ENCODE measurements at regions not wholly inside any gene's neighbourhood (a gene's known extent, or its start where the extent isn't known, plus 50 kb on each side); places are given as distances from the start of the nearest gene placed in this dataset.

DNA sequence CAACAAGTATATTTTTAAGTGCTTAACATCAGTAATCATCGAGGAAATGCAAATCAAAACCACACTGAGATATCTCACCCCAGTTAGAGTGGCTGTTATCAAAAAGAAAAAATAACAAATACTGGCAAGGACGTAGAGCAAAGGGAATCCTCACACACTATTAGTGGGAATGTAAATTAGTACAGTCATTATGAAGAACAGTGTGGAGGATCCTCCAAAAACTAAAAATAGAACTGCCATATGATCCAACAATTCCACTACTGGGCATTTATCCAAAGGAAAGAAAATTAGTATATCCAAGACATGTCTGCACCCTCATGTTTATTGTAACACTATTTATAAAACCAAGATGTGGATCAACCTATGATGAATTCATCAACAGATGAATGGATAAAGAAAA, 149.0 kb upstream of the PWP1 start:
- DNase-seq = no peak
- Mint-ChIP-seq H3K4me1 (peaks cover 19% of the 10 kb centered on the region), H3K27ac (no peak overlapping the region), H3K36me3 (no peaks in the 10 kb centered on the region), H3K27me3 (no peaks in the 10 kb centered on the region), H3K9me3 (peaks cover 3% of the 10 kb centered on the region), H3K4me3 (no peak overlapping the region)
- CTCF ChIA-PET = no interaction called here

DNA sequence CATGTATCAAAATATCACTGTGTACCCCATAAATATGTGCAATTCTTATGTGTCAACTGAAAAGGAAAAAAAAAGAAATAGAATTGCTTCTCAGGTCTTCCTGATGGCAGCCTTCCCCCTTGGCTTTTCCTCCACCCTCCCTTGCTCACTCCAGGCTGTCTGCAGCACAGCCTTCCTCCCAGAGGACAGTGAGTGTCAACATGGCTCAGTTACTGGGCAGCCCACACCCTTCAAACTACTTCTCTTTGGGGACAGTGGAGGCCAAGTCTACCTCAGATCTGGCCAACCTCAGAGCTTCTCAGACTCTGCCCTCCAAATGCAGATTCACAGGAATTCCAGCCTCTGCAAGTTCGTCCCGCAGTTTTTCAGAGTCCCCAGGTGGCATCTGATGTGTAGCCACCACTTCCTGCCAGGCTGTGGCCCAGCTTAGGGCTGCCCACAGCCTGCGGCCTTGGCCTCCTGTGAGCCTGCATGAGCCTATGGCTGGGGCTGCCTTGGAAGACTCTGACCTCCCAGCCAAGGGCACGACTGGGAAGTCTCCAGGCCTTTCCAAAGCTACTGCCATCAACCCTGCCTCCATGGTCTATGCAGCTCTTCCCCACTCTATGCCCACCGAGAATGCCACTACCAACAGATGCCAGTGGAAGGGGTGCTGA, 148.0 kb upstream of the PWP1 start:
- Mint-ChIP-seq H3K27ac (no peak overlapping the region), H3K4me3 (no peak overlapping the region), H3K9me3 (peaks cover 3% of the 10 kb centered on the region), H3K36me3 (no peaks in the 10 kb centered on the region), H3K27me3 (no peaks in the 10 kb centered on the region), H3K4me1 (peaks cover 19% of the 10 kb centered on the region)
- CTCF ChIA-PET = no interaction called here
- no peak for DNase-seq

DNA sequence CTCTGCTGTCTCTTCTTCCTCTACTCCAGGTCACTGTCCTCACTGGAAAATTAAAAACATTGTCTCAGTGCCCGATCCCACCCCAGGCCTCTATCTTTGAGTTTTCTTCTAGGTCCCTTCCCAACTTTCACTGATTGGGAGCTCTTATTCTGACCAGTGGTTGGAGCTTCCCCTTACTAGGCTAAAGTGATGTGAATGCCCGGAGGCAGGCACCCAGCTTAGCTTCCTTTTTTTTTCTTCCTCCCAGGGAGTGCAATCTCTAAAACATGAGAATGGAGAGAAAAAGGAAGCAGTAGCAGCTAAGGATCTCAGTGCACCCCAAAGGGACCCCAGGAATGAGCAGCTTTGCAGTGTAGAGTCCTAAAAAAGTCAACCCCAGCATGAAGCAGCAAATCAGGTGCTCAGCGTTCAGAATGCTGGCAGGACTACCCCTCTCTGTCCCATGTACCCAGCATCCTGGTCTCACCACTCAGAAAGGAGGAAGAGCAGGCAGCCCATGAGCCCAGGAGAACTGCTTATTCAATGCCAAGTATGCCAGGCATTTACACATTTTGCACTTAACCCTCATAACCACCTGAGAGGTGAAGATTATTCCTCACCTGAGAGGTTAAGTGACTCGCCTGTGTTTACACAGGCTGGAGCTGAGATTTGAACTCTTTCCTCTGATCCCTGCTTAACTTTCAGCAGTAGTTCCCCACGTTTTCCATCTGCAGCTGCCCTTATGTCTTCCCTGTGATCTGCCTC, 146.2 kb upstream of the PWP1 start:
- DNase-seq = no peak
- H3K27me3 Mint-ChIP-seq = no peaks in the 10 kb centered on the region
- no peak overlapping the region for H3K27ac Mint-ChIP-seq
- CTCF ChIA-PET = no interaction called here
- H3K4me1 Mint-ChIP-seq = peaks cover 10% of the 10 kb centered on the region
- no peaks in the 10 kb centered on the region for H3K36me3 Mint-ChIP-seq
- H3K9me3 Mint-ChIP-seq = peaks cover 2% of the 10 kb centered on the region
- H3K4me3 Mint-ChIP-seq = no peak overlapping the region

DNA sequence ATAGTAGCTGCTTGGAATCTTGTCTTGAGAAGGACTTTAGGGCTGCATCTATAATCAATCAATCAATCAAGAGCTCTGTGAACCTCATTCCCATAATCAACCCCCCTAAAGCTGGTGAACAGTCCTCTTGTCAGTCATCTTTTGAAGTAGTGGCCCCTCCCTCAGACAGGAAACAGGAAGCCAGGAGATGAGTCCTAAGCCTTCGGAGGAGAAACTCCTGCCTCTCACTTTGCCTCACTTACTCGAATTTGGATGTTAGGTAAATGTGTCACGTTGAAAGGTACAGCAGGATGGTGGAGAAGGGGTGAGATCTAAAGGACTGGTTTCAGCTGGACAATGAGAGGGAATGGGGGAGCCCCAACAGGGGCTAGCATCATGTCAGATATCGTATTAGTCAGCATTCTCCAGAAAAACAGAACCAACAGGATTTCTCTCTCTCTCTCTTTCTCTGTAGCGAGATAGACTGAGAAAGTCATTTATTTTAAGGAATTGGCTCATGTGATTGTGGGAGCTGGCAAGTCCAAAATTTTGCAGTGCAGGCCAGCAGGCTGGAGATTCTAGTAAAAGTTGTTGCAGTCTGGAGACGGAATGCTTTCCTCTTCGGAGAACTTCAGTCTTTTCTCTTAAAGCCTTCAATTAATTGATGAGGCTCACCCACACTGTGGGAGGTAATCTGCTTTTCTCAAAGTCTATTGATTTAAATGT, 144.4 kb upstream of the PWP1 start:
- Mint-ChIP-seq H3K27me3 (no peaks in the 10 kb centered on the region), H3K9me3 (no peaks in the 10 kb centered on the region), H3K4me1 (peaks cover 10% of the 10 kb centered on the region), H3K36me3 (peaks cover 5% of the 10 kb centered on the region), H3K4me3 (no peak overlapping the region), H3K27ac (no peak overlapping the region)
- DNase-seq = no peak
- CTCF ChIA-PET = no interaction called here

DNA sequence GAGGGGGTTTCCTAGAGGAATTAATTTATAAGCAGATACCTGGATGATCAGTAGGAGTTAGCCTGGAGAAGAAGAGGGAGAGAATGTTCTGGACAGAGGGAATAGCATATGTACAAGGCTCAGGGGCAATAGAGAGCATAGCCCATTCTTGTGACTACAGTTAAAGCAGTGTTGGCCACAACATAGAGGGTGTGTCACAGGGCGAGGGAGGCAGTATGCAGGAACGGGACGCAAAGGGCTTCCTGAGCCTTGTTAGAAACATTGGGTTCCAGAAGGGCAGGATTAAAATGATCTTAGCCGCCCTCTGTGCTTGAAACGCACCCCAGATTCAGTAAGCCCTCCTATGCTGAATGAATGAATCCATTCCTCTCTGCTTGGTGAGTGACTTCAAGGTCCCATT, 142.2 kb upstream of the PWP1 start:
- peaks cover 15% of the 10 kb centered on the region for H3K4me1 Mint-ChIP-seq
- no peaks in the 10 kb centered on the region for H3K27me3 Mint-ChIP-seq
- H3K9me3 Mint-ChIP-seq = no peaks in the 10 kb centered on the region
- no peak overlapping the region for H3K4me3 Mint-ChIP-seq
- H3K36me3 Mint-ChIP-seq = peaks cover 14% of the 10 kb centered on the region
- no peak overlapping the region for H3K27ac Mint-ChIP-seq
- CTCF ChIA-PET = no interaction called here
- DNase-seq = no peak

DNA sequence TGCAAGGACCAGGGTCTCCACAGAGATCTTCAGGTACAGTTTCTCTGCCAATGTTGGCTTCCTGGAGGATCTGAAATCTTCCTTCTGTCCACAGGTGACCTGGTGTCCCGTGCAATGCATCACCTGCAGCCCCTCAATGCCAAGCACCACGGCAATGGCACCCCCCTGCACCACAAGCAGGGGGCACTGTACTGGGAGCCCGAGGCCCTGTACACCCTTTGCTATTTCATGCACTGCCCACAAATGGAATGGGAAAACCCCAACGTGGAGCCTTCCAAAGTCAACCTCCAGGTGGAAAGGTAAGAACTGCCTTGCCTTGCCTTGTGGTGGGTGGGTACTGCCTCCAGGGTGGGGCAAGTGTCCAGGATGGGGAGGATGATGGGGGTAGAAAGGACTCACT, 141.8 kb upstream of the PWP1 start:
- no peak for DNase-seq
- peaks cover 15% of the 10 kb centered on the region for H3K36me3 Mint-ChIP-seq
- H3K27ac Mint-ChIP-seq = no peak overlapping the region
- H3K4me3 Mint-ChIP-seq = no peak overlapping the region
- no peaks in the 10 kb centered on the region for H3K9me3 Mint-ChIP-seq
- H3K27me3 Mint-ChIP-seq = no peaks in the 10 kb centered on the region
- CTCF ChIA-PET = no interaction called here
- H3K4me1 Mint-ChIP-seq = peaks cover 15% of the 10 kb centered on the region

DNA sequence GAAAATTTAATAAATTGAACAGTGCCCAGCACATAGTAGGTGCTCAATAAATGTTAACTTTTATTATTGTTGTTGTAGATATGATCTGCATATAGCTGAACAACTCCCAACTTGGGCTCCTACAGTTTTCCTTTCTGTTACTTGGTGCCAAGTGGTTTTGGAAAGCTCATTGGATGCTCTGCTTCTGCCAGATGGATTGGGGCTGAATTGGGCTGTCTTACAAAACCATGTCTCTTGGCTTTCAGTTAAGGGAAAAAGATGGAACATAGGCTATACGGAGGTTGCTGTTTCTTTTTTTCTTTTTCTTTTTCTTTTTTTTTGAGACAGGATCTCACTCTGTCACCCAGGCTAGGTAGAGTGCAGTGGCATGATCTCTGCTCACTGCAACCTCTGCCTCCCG, 140.7 kb upstream of the PWP1 start:
- Mint-ChIP-seq H3K4me3 (no peak overlapping the region), H3K9me3 (no peaks in the 10 kb centered on the region), H3K36me3 (peaks cover 17% of the 10 kb centered on the region), H3K4me1 (peaks cover 15% of the 10 kb centered on the region), H3K27ac (no peak overlapping the region), H3K27me3 (no peaks in the 10 kb centered on the region)
- DNase-seq = no peak
- CTCF ChIA-PET = no interaction called here

DNA sequence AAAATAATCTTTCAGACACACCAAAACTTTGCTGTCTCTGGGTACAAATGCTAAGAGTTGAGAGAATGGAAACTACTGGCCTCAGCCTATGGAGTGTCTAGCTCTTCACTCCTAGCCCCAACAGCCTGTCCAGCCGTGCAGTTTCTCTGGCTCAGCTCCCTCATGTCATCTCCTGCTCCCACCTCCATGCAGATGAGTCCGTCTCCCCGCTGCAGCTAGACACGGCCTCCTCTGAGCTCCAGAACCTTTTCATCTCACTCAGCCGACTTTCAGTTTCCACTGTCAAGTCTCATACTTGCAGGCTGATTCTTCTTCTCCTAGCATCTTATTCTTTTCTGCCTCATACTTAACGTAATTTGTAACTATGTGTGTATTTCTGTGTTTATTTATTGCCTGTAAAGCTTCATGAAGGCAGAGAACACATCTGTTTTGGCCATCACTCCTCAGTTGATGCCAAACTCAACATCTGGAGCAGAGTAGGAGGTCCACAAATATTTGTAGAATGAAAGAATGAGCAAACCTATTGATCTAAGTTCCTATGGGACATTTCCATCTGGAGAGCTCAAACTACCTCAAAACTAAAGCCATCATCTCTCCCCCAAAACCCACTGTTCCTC, 139.8 kb upstream of the PWP1 start:
- H3K36me3 Mint-ChIP-seq = peaks cover 17% of the 10 kb centered on the region
- H3K27me3 Mint-ChIP-seq = no peaks in the 10 kb centered on the region
- H3K9me3 Mint-ChIP-seq = no peaks in the 10 kb centered on the region
- H3K27ac Mint-ChIP-seq = no peak overlapping the region
- CTCF ChIA-PET = interaction anchor here (1.4 kb wide), 1 partner anchor 64 kb away, joined by 3 read pairs; no protein-coding TSS in a partner anchor
- H3K4me3 Mint-ChIP-seq = no peak overlapping the region
- DNase-seq = no peak
- peaks cover 9% of the 10 kb centered on the region for H3K4me1 Mint-ChIP-seq

DNA sequence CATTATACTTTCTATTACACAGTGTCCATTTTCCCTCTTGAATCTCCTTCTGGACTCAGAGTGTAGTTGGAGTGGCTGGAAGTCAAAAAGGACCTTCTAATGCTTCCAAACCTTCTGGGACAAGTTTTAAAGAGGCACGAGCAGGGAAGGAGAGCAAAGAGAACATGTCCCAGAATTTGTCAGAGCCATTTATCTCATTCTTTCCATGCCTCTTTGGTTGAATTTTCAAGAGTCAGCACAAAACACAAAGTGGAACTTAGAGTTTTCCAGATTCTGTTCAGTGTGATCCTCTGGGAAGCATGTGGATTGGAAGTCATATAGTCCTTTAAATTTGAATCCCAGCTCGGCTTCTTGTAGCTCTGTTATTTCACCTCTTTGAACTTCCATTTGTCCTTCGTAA, 138.2 kb upstream of the PWP1 start:
- H3K4me1 Mint-ChIP-seq = peaks cover 5% of the 10 kb centered on the region
- H3K27me3 Mint-ChIP-seq = no peaks in the 10 kb centered on the region
- H3K27ac Mint-ChIP-seq = no peak overlapping the region
- H3K4me3 Mint-ChIP-seq = no peak overlapping the region
- CTCF ChIA-PET = interaction anchor here (0.9 to 1.4 kb wide), 2 partner anchors 63 to 142 kb away, joined by 3 read pairs; no protein-coding TSS in a partner anchor
- no peaks in the 10 kb centered on the region for H3K9me3 Mint-ChIP-seq
- H3K36me3 Mint-ChIP-seq = peaks cover 17% of the 10 kb centered on the region
- DNase-seq = no peak

DNA sequence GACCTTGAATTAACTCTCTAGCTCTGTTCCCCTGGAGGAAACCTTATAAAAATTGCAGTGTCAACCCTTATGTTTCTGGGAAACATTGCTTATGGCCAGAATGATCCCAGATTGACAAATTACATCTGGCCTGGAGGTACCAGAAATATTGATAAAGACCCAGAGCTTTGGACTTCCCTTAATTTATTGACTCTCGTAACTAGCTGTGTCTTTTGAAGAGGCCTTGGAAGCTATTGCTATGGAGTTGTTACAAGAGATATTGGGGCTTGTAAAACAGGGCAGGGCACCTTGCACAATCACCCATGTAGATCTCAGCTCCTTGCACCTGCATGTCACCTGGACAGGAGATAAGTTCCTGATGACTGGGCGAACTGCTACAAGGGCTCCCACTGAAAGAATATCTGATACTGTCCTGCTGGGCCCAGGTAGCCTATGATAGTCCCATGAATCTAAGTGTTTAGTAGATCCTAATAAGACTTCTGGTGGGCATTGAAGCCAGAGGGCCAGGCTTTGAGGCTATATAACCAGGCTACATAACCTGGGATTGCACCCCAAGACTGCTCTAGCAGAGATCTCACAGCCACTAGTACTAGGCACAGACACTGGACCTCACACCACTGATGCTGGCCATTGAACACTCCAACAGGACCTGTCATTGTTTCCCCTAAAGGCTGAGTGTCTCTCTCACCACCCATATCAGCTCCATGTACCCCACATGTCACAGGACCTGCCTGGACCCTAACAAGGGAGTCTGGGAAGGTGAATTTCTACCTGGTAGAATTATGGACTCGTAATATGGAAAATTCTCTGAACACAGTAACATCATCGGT, 135.7 kb upstream of the PWP1 start:
- no peaks in the 10 kb centered on the region for H3K9me3 Mint-ChIP-seq
- peaks cover 5% of the 10 kb centered on the region for H3K4me1 Mint-ChIP-seq
- peaks cover 17% of the 10 kb centered on the region for H3K36me3 Mint-ChIP-seq
- DNase-seq = no peak
- H3K4me3 Mint-ChIP-seq = no peak overlapping the region
- no peaks in the 10 kb centered on the region for H3K27me3 Mint-ChIP-seq
- H3K27ac Mint-ChIP-seq = no peak overlapping the region
- CTCF ChIA-PET = interaction anchor here (0.7 kb wide), 1 partner anchor 10 kb away, joined by 3 read pairs; no protein-coding TSS in a partner anchor

DNA sequence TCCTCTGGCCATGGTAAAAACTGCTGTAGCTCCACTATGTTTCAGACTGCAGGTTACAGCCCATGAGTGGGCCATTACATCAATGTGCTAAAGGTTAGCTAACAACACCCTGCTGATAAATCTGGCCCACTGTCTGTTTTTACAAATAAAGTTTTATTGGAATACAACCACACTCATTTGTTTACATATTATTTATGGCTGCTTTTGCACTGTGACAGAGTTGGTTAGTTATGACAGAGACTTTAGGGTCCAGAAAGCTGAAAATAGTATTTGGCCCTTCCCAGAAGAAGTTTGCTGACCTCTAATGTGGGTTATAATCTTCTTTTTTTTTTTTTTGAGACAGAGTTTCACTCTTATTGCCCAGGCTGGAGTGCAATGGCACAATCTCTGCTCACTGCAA, 134.2 kb upstream of the PWP1 start:
- Mint-ChIP-seq H3K27ac (no peak overlapping the region), H3K4me3 (no peak overlapping the region), H3K4me1 (peaks cover 5% of the 10 kb centered on the region), H3K27me3 (no peaks in the 10 kb centered on the region), H3K9me3 (no peaks in the 10 kb centered on the region), H3K36me3 (peaks cover 10% of the 10 kb centered on the region)
- CTCF ChIA-PET = no interaction called here
- no peak for DNase-seq

DNA sequence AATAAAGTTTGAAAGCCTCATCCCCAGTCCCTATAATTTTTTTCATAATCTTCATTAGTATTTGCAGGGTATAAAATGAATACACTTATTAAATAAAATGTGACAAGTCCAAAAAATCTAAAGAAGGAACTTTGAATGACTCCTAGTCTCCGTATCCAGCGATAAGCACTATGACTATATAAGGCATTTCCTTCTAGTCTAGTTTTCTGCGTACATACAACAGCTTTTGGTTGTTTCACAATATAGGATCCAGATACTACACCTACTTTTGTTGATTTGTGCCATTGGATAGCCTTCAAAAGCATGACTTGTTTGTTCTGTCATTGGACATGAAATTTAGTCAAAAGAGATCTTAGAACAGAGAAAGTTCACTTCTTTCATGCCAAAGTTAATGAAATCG, 133.3 kb upstream of the PWP1 start:
- CTCF ChIA-PET = no interaction called here
- H3K27me3 Mint-ChIP-seq = no peaks in the 10 kb centered on the region
- DNase-seq = no peak
- no peak overlapping the region for H3K4me3 Mint-ChIP-seq
- no peaks in the 10 kb centered on the region for H3K9me3 Mint-ChIP-seq
- no peak overlapping the region for H3K27ac Mint-ChIP-seq
- H3K36me3 Mint-ChIP-seq = peaks cover 6% of the 10 kb centered on the region
- peaks cover 1% of the 10 kb centered on the region for H3K4me1 Mint-ChIP-seq

DNA sequence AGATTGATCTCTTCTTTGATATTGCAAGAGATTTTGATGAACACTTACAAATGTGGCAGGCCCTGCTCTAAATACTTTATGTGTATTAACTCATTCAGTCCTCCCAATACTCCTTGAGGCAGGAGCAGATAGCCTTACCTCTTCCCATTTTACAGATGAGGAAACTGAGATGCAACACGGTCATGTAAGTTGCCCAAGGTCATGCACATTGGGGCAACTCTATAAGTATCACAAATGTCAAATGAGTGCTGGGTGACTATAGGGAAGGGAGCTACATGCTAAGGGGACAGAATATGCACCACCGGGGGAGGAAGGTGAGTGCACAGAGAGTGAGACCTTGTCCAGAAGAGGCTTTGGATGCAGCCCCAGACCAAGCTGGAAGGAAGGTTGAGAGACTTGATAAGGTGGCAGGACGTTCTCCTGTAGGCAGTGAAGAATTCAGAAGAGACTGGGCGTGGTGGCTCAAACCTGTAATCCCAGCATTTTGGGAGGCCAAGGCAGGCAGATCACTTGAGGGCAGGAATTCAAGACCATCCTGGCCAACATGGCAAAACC, 132.3 kb upstream of the PWP1 start:
- Mint-ChIP-seq H3K27me3 (no peaks in the 10 kb centered on the region), H3K27ac (no peak overlapping the region), H3K9me3 (no peaks in the 10 kb centered on the region), H3K4me1 (no peaks in the 10 kb centered on the region), H3K4me3 (no peak overlapping the region), H3K36me3 (peaks cover 3% of the 10 kb centered on the region)
- no peak for DNase-seq
- CTCF ChIA-PET = no interaction called here

All from activated naive CD4-positive, alpha-beta T cell treated with anti-CD3 and anti-CD28 coated beads, Interleukin-2, amount 10 ng/mL, durations not matched to agents 7 days and 5 days (primary cell).